SU-DHL-6 (cell line): ENCODE measurements at regions not wholly inside any gene's neighbourhood (a gene's known extent, or its start where the extent isn't known, plus 50 kb on each side); places are given as distances from the start of the nearest gene placed in this dataset.

ENCODE experiments used
- EZH2phosphoT487 ChIP-seq: fragments of 200-600 bp; sonication (generic), shearing (Covaris generic); conservative IDR thresholded peaks from 2 replicates; pipeline ENCODE4 v1.6.1; 2018; ENCODE audit warnings: mild to moderate bottlenecking, antibody characterized with exemption, low read length, moderate library complexity, mixed read lengths
- TF ChIP-seq, protein P1 (sequence below): fragments of 200-600 bp; sonication (generic); IDR thresholded peaks from one replicate; pipeline ENCODE4 v1.5.1; 2017; ENCODE audit warnings: antibody characterized with exemption, mild to moderate bottlenecking, low read length, moderate library complexity; ENCODE audit not compliant: insufficient read depth, poor library complexity, severe bottlenecking

DNA sequence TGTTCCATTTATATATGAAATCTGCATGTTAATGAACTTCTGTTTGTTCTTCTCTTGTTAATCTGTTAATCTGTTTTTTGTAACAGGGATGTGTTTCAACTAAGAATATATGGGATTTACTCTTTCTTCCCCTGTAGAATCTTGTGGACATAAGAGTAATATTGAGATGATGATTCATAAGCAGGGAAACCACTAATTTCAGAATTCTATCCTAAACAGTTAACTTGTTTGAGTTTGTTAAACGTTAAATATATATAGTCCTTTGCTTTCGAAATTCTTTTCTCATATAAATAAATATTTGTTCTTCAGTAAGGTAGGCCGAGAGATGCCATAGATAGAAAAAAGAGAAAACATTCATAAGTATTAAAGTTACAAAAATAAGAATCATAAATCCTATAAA, 1052.2 kb upstream of the SPRY2 start:
- TF ChIP-seq, protein P1, sequence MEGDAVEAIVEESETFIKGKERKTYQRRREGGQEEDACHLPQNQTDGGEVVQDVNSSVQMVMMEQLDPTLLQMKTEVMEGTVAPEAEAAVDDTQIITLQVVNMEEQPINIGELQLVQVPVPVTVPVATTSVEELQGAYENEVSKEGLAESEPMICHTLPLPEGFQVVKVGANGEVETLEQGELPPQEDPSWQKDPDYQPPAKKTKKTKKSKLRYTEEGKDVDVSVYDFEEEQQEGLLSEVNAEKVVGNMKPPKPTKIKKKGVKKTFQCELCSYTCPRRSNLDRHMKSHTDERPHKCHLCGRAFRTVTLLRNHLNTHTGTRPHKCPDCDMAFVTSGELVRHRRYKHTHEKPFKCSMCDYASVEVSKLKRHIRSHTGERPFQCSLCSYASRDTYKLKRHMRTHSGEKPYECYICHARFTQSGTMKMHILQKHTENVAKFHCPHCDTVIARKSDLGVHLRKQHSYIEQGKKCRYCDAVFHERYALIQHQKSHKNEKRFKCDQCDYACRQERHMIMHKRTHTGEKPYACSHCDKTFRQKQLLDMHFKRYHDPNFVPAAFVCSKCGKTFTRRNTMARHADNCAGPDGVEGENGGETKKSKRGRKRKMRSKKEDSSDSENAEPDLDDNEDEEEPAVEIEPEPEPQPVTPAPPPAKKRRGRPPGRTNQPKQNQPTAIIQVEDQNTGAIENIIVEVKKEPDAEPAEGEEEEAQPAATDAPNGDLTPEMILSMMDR, result no peak
- no peak for TF ChIP-seq EZH2phosphoT487
